ENCODE measurements at regions not wholly inside any gene's neighbourhood (a gene's known extent, or its start where the extent isn't known, plus 50 kb on each side); places are given as distances from the start of the nearest gene placed in this dataset.

DNA sequence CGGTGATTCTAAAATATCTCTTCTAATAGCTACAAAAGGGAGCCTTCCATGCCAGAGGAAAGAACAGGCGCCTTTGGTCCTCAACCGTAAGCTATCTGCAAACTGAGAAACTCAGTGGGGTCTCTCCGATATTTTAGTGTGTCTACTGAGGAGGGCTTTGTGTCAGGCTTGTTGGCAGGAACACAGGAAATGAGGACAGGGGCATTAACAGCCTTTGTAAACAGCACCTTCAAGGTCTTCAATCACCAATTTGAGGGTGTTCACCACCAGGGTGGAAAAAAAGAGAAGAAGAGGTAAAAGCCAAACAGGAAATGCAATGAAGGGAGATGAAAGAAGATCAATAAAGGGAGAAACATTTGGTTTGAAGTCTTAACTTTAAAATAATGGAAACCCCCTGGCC is 580.1 kb upstream of the SALL1 start:
- H3K4me1 Mint-ChIP-seq (ENCODE audit: low read depth) = no peaks in the 10 kb centered on the region
- no peaks in the 10 kb centered on the region for H3K36me3 Mint-ChIP-seq (ENCODE audit: low read depth)
- peaks cover 2% of the 10 kb centered on the region; the same call in 1 of the 2 replicates for H3K27me3 Mint-ChIP-seq (ENCODE audit: insufficient read depth)
- TF ChIP-seq, protein P1, sequence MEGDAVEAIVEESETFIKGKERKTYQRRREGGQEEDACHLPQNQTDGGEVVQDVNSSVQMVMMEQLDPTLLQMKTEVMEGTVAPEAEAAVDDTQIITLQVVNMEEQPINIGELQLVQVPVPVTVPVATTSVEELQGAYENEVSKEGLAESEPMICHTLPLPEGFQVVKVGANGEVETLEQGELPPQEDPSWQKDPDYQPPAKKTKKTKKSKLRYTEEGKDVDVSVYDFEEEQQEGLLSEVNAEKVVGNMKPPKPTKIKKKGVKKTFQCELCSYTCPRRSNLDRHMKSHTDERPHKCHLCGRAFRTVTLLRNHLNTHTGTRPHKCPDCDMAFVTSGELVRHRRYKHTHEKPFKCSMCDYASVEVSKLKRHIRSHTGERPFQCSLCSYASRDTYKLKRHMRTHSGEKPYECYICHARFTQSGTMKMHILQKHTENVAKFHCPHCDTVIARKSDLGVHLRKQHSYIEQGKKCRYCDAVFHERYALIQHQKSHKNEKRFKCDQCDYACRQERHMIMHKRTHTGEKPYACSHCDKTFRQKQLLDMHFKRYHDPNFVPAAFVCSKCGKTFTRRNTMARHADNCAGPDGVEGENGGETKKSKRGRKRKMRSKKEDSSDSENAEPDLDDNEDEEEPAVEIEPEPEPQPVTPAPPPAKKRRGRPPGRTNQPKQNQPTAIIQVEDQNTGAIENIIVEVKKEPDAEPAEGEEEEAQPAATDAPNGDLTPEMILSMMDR (IDR thresholded peaks at IDR 0.05) = no peak
- H3K27ac Mint-ChIP-seq = no peak overlapping the region
- no peak overlapping the region for H3K4me3 Mint-ChIP-seq
- no peak for DNase-seq
- no peaks in the 10 kb centered on the region for H3K9me3 Mint-ChIP-seq

DNA sequence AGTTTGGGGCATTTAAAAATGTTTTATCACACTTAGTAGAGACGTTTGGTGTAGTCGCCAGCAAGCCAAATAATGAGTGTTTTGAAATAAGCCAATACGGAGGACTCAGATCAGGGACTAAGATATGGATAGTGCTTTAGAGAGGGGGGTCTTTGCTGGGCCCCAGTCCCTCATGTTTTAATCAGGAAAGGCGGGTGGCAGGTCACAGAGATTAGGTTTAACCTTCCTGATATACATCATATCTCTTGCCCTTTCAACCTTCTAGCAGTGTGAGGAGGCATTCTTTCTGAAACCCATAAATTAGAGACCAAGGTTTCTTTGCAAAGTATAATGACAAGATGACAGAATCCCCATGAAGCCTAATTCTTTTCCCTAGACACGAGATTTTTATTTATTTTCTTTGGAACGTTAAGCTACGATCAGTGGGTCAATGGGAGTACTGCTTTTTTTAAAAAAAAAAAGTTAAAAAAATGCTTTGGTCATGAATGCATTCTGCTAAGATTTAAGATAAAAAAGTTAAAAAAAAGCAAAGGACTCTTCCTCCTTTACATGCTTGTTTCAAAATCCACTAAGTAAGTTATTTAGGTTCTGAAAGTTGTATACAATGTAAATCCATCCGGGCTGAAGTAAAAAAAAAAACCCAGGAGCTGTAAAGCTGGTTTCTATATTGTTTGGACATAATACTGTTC is 572.1 kb upstream of the SALL1 start:
- DNase-seq = no peak
- no peak overlapping the region for H3K27ac Mint-ChIP-seq
- H3K9me3 Mint-ChIP-seq = no peaks in the 10 kb centered on the region
- no peak overlapping the region for H3K4me3 Mint-ChIP-seq
- TF ChIP-seq, protein P1 (IDR thresholded peaks at IDR 0.05) = no peak
- H3K4me1 Mint-ChIP-seq (ENCODE audit: low read depth) = no peaks in the 10 kb centered on the region
- H3K36me3 Mint-ChIP-seq (ENCODE audit: low read depth) = no peaks in the 10 kb centered on the region
- H3K27me3 Mint-ChIP-seq (ENCODE audit: insufficient read depth) = peaks cover 4% of the 10 kb centered on the region; the same call in 1 of the 2 replicates

DNA sequence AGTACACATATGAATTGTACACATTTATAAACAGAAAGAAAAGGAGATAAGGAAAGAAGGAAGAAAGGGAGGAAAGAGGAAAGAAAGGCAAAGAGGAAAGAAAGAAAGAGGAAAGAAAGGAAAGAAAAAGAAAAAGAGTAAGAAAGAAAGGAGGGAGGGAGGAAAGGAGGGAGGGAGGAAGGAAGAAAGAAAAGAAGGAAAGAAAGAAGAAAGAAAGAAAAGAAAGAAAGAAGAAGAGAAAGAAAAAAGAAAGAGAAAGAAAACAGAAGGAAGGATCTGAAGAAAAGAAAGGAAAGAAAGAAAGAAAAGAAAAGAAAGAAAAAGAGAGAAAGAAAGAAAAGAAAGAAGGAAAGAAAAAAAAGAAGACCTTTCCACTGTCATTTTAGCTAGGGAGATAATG is 571.4 kb upstream of the SALL1 start:
- Mint-ChIP-seq H3K4me3 (no peak overlapping the region), H3K36me3 (ENCODE audit: low read depth) (no peaks in the 10 kb centered on the region), H3K27ac (no peak overlapping the region), H3K27me3 (ENCODE audit: insufficient read depth) (peaks cover 4% of the 10 kb centered on the region; the same call in 1 of the 2 replicates), H3K4me1 (ENCODE audit: low read depth) (no peaks in the 10 kb centered on the region), H3K9me3 (no peaks in the 10 kb centered on the region)
- no peak for DNase-seq
- TF ChIP-seq, protein P1 (IDR thresholded peaks at IDR 0.05) = no peak

DNA sequence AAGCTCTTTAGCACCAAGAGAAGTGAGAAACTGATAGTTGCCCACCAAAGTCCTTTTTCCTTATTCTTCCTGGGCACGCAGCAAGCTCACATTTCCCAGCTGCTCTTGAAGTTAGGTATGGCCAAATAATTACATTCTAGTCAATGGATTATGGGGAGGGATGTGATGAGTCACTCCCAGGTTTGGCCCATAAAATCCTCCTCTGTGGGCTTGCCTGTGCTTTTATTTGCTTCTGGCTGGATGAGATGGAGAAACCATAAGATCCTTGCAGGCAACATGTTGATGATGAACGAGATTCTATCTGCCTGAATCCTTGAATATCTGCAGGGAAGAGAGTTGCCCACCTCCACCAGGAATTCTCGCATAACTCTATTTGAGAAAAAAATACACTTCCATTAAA is 568.3 kb upstream of the SALL1 start:
- no peaks in the 10 kb centered on the region for H3K36me3 Mint-ChIP-seq (ENCODE audit: low read depth)
- no peak overlapping the region for H3K27ac Mint-ChIP-seq
- no peak overlapping the region for H3K4me3 Mint-ChIP-seq
- peaks cover 2% of the 10 kb centered on the region; the same call in 1 of the 2 replicates for H3K27me3 Mint-ChIP-seq (ENCODE audit: insufficient read depth)
- H3K4me1 Mint-ChIP-seq (ENCODE audit: low read depth) = no peaks in the 10 kb centered on the region
- no peaks in the 10 kb centered on the region for H3K9me3 Mint-ChIP-seq
- TF ChIP-seq, protein P1 (IDR thresholded peaks at IDR 0.05) = no peak
- no peak for DNase-seq

DNA sequence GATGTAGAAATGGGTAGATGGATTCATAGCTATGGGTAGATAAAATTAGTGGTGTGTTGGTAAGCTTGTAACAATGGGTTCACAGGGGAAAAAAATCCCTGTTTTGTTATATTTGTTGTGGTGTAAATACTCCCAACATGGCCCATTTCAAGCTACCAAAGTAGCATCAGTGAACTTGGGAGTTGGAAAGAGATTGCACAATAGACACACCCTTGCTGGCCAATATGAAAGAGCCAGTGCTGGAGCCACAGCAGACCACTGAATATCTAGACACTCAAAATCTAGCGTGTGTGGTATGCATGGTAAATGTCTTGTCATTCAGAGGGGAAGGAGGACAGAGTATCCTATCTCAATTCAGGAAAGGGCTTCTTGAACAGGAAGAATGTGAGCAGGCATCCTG is 565.1 kb upstream of the SALL1 start:
- TF ChIP-seq, protein P1 (IDR thresholded peaks at IDR 0.05) = no peak
- Mint-ChIP-seq H3K9me3 (no peaks in the 10 kb centered on the region), H3K4me3 (no peak overlapping the region), H3K27me3 (ENCODE audit: insufficient read depth) (peaks cover 2% of the 10 kb centered on the region; the same call in 1 of the 2 replicates), H3K4me1 (ENCODE audit: low read depth) (no peaks in the 10 kb centered on the region), H3K27ac (no peak overlapping the region), H3K36me3 (ENCODE audit: low read depth) (no peaks in the 10 kb centered on the region)
- no peak for DNase-seq

Data from HFFc6 (cell line).